MM.1S (cell line): ENCODE measurements at regions not wholly inside any gene's neighbourhood (a gene's known extent, or its start where the extent isn't known, plus 50 kb on each side); places are given as distances from the start of the nearest gene placed in this dataset.

Experiments
- EZH2 ChIP-seq: fragments of 300-600 bp; sonication (generic); optimal IDR thresholded peaks from 2 replicates; pipeline ENCODE3; 2017; ENCODE audit warnings: low read depth, mild to moderate bottlenecking, antibody characterized with exemption, low read length, mixed read lengths
- TF ChIP-seq, protein P1 (sequence below): fragments of 300-600 bp; sonication (generic); IDR thresholded peaks from 2 replicates; pipeline ENCODE4 v1.5.1; 2016; ENCODE audit warnings: antibody characterized with exemption, low read length, mixed read lengths

GRCh38 chr9:86600291-86600690 lies 246.1 kb upstream of the TUT7 start:
- no peak for TF ChIP-seq EZH2
- TF ChIP-seq, protein P1, sequence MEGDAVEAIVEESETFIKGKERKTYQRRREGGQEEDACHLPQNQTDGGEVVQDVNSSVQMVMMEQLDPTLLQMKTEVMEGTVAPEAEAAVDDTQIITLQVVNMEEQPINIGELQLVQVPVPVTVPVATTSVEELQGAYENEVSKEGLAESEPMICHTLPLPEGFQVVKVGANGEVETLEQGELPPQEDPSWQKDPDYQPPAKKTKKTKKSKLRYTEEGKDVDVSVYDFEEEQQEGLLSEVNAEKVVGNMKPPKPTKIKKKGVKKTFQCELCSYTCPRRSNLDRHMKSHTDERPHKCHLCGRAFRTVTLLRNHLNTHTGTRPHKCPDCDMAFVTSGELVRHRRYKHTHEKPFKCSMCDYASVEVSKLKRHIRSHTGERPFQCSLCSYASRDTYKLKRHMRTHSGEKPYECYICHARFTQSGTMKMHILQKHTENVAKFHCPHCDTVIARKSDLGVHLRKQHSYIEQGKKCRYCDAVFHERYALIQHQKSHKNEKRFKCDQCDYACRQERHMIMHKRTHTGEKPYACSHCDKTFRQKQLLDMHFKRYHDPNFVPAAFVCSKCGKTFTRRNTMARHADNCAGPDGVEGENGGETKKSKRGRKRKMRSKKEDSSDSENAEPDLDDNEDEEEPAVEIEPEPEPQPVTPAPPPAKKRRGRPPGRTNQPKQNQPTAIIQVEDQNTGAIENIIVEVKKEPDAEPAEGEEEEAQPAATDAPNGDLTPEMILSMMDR: no peak
